AG04450 (cell line): ENCODE measurements at regions not wholly inside any gene's neighbourhood (a gene's known extent, or its start where the extent isn't known, plus 50 kb on each side); places are given as distances from the start of the nearest gene placed in this dataset.
"Not testable (repeated sequence)": the region's sequence is repeated elsewhere in the genome, so short reads cannot be mapped to it uniquely, and the experiment has no call there.

Source experiments
- CTCF ChIA-PET: fragments of 300-600, 350-600 bp; formaldehyde crosslinking; extraction: SDS; loops from one replicate; lab custom pipeline; 2022; ENCODE audit warnings: antibody characterized with exemption, inconsistent platforms; lab: Charles Lee
- POLR2A ChIA-PET: fragments of 350-600 bp; formaldehyde crosslinking; extraction: SDS; loops from one replicate; lab custom pipeline; 2021; ENCODE audit warnings: antibody characterized with exemption, inconsistent platforms; lab: Yijun Ruan, JAX
- DNase-seq: peaks from one replicate; pipeline ENCODE4 v3.0.0-alpha.2; 2011; ENCODE audit warnings: low read depth, low spot score
- H3K27ac ChIP-seq: one replicate; pipeline ENCODE4 v1.5.1; 2012; ENCODE audit warnings: low read depth, low read length, control low read depth
- H3K27me3 ChIP-seq: one replicate; pipeline ENCODE4 v1.6.0; 2012; ENCODE audit warnings: low read length; ENCODE audit not compliant: control insufficient read depth, insufficient read depth
- H3K4me3 ChIP-seq: 2 replicates; pipeline ENCODE4 v1.5.1; 2011; ENCODE audit warnings: mild to moderate bottlenecking, low read depth, low read length, control low read depth
- H3K9me3 ChIP-seq: 2 replicates; pipeline ENCODE4 v1.5.1; 2012; ENCODE audit warnings: low read length; ENCODE audit not compliant: control insufficient read depth, insufficient read depth
- TF ChIP-seq, protein P1 (sequence below): IDR thresholded peaks from 2 replicates; pipeline ENCODE4 v1.5.1; 2011; ENCODE audit warnings: low read depth, low read length, control low read depth, inconsistent platforms

DNA sequence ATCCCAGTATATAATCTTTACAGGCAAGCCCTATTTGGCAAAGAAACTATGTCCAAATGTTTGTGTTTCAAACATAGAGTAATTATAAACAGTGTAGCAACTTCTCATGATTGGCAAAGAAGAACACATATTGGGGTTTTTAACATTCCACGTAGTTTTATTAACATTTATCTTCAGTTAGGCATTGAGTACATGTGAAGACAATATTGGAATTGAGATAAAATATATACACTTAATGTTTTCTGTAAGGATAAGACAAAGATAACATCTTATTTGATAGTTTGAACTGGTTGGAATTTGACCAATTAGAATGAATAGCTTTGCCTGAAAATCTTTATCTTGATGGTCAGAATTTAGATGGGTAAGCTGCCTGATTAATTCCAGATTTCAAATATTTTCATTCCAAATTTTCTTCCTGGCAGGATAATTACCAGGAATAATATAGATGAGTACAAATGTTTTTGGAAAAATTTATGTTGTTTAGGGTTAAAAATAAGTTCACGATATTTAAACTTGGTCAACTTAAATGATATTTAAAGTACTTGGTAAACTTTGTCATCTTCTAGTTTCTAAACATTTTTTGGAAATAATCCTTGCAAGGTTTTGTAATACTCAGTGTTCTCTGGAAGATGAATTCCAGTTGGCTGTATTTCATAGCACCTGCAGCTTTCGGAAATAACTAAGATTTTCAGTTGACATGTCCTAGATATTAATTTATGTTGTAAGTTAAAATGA, 536.5 kb upstream of the SPRY2 start:
- DNase-seq, result no peak
- ChIA-PET POLR2A (no interaction called here), CTCF (no interaction called here)
- TF ChIP-seq, protein P1, sequence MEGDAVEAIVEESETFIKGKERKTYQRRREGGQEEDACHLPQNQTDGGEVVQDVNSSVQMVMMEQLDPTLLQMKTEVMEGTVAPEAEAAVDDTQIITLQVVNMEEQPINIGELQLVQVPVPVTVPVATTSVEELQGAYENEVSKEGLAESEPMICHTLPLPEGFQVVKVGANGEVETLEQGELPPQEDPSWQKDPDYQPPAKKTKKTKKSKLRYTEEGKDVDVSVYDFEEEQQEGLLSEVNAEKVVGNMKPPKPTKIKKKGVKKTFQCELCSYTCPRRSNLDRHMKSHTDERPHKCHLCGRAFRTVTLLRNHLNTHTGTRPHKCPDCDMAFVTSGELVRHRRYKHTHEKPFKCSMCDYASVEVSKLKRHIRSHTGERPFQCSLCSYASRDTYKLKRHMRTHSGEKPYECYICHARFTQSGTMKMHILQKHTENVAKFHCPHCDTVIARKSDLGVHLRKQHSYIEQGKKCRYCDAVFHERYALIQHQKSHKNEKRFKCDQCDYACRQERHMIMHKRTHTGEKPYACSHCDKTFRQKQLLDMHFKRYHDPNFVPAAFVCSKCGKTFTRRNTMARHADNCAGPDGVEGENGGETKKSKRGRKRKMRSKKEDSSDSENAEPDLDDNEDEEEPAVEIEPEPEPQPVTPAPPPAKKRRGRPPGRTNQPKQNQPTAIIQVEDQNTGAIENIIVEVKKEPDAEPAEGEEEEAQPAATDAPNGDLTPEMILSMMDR, result no peak
- Histone ChIP-seq H3K4me3 (no peak overlapping the region), H3K27ac (no peak overlapping the region), H3K9me3 (no peaks in the 10 kb centered on the region), H3K27me3 (no peaks in the 10 kb centered on the region)

GRCh38 chr13:80873589-80873988, 532.7 kb upstream of the SPRY2 start:
- no peak overlapping the region for H3K4me3 ChIP-seq
- no peaks in the 10 kb centered on the region for H3K27me3 ChIP-seq
- H3K9me3 ChIP-seq, result no peaks in the 10 kb centered on the region; the same call in 1 of the 2 replicates
- ChIA-PET POLR2A (no interaction called here), CTCF (no interaction called here)
- TF ChIP-seq, protein P1, result no peak
- DNase-seq, result no peak
- no peak overlapping the region for H3K27ac ChIP-seq

DNA sequence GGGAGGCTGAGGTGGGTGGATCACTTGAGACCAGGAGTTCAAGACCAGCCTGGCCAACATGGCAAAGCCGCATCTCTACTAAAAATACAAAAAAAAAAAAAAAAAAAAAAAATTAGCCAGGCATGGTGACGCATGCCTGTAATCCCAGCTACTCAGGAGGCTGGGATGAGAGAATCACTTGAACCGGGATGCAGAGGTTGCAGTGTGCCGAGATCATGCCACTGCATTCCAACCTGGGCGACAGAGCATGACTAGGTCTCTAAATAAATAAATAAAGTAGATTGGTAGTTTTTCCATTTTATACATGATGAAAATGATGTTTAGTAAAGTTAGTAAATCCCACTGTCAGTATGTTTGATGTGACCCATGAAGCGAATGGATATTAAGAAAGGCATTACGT, 531.0 kb upstream of the SPRY2 start:
- H3K27me3 ChIP-seq, H3K9me3 ChIP-seq, H3K4me3 ChIP-seq, DNase-seq, H3K27ac ChIP-seq, POLR2A ChIA-PET: not testable (repeated sequence)
- CTCF ChIA-PET, result interaction anchor here (0.7 kb wide), 1 partner anchor 13 kb away, joined by 6 read pairs; no protein-coding TSS in a partner anchor

DNA sequence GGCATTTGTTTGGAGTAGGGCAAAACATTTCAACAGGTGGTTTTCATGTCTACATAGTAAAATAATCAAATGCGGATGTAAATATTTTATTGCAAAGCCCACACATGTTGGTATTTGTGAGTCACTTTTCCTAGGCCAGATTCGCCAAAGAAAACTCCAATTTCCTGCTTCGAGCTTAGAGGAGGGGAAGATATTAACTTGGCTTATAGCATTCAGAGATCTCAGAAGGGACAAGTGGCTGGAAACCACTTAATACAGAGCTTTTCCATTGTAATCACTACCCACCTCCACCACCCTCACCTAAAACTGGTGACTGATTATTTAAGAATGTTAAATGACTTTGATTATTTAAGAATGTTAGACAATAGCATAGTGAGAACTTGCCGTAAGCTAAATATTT, 530.6 kb upstream of the SPRY2 start:
- DNase-seq, result no peak
- CTCF ChIA-PET, result interaction anchor here (0.7 kb wide), 1 partner anchor 13 kb away, joined by 6 read pairs; no protein-coding TSS in a partner anchor
- no peak overlapping the region for H3K4me3 ChIP-seq
- H3K27ac ChIP-seq, result no peak overlapping the region
- TF ChIP-seq, protein P1, result no peak
- H3K9me3 ChIP-seq, result no peaks in the 10 kb centered on the region; the same call in 1 of the 2 replicates
- POLR2A ChIA-PET, result no interaction called here
- H3K27me3 ChIP-seq, result no peaks in the 10 kb centered on the region

DNA sequence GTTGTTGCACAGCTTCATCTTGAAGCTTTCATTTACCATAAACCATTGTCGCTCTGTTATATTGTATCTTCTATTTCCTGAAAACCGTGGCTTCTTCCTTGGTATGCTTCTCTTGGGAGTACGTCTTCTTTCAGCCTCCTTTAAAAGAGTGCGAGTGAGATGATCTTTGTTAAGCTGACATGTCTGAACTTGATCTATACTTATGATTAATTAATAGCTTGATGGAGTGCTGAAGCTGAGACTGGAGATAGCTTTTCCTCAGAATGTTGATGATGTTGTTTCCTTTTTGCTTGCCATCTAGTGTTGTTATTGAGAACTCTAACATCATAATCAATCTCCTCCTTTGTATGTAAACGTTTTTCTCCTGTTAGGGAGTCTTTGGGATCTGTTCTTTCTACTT, 529.3 kb upstream of the SPRY2 start:
- DNase-seq, result no peak
- Histone ChIP-seq H3K27ac (no peak overlapping the region), H3K9me3 (no peaks in the 10 kb centered on the region; the same call in 1 of the 2 replicates), H3K27me3 (no peaks in the 10 kb centered on the region), H3K4me3 (no peak overlapping the region)
- TF ChIP-seq, protein P1, result no peak
- ChIA-PET CTCF (no interaction called here), POLR2A (no interaction called here)
